Heart left ventricle (tissue), 16 donors: ENCODE measurements at regions not wholly inside any gene's neighbourhood (a gene's known extent, or its start where the extent isn't known, plus 50 kb on each side); places are given as distances from the start of the nearest gene placed in this dataset.
"Not testable (repeated sequence)": the region's sequence is repeated elsewhere in the genome, so short reads cannot be mapped to it uniquely, and the experiment has no call there.

Experiments used
- ATAC-seq, 4 donors: fragments of 200-7000 bp; cut with Tn5 transposase; one replicate each; pipeline ENCODE4 v1.9.1; 2020 to 2022; ENCODE audit warnings: moderate library complexity in 4 of 4, mild to moderate bottlenecking in 3 of 4, moderate number of reproducible peaks in 1 of 4
- DNase-seq, 5 donors: peaks; one replicate each; pipeline ENCODE4 v3.0.0-alpha.2; 2020
- H3K27ac ChIP-seq, 12 donors: fragments of 200-600 bp; sonication (generic) in 4 of 12; one replicate each; pipeline versions ENCODE4 v1.5.0 to v1.8.0; 2016 to 2022; ENCODE audit warnings: mild to moderate bottlenecking in 2 of 12
- H3K27me3 ChIP-seq, 9 donors: fragments of 200-600 bp; sonication (generic) in 2 of 9; one replicate each; pipeline versions ENCODE4 v1.5.1 to v1.8.0; 2016 to 2022; ENCODE audit warnings: mild to moderate bottlenecking in 3 of 9
- H3K36me3 ChIP-seq, 9 donors: fragments of 200-600 bp; sonication (generic) in 2 of 9; one replicate each; pipeline versions ENCODE4 v1.5.0 to v1.8.0; 2018 to 2022; ENCODE audit warnings: mild to moderate bottlenecking in 2 of 9
- H3K4me1 ChIP-seq, 12 donors: fragments of 200-600 bp; sonication (generic) in 4 of 12; one replicate each; pipeline versions ENCODE4 v1.5.0 to v1.8.0; 2016 to 2022; ENCODE audit warnings: mild to moderate bottlenecking in 3 of 12
- H3K4me3 ChIP-seq, 12 donors: fragments of 200-600 bp; sonication (generic) in 4 of 12; one replicate each; pipeline versions ENCODE4 v1.5.0 to v1.8.0; 2017 to 2022; ENCODE audit warnings: mild to moderate bottlenecking in 9 of 12, moderate library complexity in 4 of 12
- H3K9me3 ChIP-seq, 12 donors: fragments of 200-600 bp; sonication (generic) in 4 of 12; one replicate each; pipeline versions ENCODE4 v1.5.0 to v1.8.0; 2016 to 2022; ENCODE audit warnings: mild to moderate bottlenecking in 1 of 12
- CTCF ChIP-seq, 12 donors: fragments of 200-600 bp; sonication (generic) in 4 of 12; IDR thresholded peaks; one replicate each; pipeline versions ENCODE4 v1.5.0 to v1.8.0; 2018 to 2022; ENCODE audit warnings: antibody characterized with exemption in 12 of 12, mild to moderate bottlenecking in 5 of 12
- POLR2A ChIP-seq, 2 donors: fragments of 450-650 bp; IDR thresholded peaks; one replicate each; pipeline ENCODE4 v1.6.1; 2017; ENCODE audit warnings: antibody characterized with exemption in 2 of 2, mild to moderate bottlenecking in 2 of 2, moderate library complexity in 2 of 2
- WGBS, 4 donors: extraction: QIAGEN DNeasy Blood & Tissue Kit in 2 of 4; methylation state at CpG; one replicate each; pipeline versions ENCODE4 v1.1.5 to v1.1.7; 2013 to 2018; 5-methylcytosine and 5-hydroxymethylcytosine counted together
- intact Hi-C, 10 donors: fragments of 100-400 bp; cut with DNase I; formaldehyde crosslinking; loops; one replicate each; pipeline versions ENCODE4 v1.11.1 to v1.14.2; 2022
- donor health status: ischemic (EF 13 %, LVEDD 7.1; RV severe dilation, severe dysfunction).
- donor health status: healthy with polysubstance abuse.
- donor health status: DM: no; HTN: yes; CAD: no.
- donor health status: DM: no; HTN: no; CAD: no.
- donor health status: ischemic (EF 25% LVEDD 6.9; RV normal size, moderate dysfunction).
- donor health status: ischemic (EF 25% LVEDD 5.7; RV mildly dilated, moderate dysfunction).
- donor health status: healthy.
- donor health status: DM: yes; HTN: yes; CAD: no.
- donor health status: ischemic (EF 35%, LVEDD 5.7; RV mildly dilated, moderate dysfunction).
- donor health status: nonischemic (EF 11% LVEDD 7.7; RV severe dilation, severe dysfunction).
- donor health status: DM: yes; HTN: yes; CAD: no.
- donor health status: PGD.
- donor health status: ischemic (EF 29% LVEDD 5.4; RV normal size, mild dysfunction).
- donor health status: nonischemic (EF 23%, LVEDD 6.1; RV moderate dilation, normal function).

DNA sequence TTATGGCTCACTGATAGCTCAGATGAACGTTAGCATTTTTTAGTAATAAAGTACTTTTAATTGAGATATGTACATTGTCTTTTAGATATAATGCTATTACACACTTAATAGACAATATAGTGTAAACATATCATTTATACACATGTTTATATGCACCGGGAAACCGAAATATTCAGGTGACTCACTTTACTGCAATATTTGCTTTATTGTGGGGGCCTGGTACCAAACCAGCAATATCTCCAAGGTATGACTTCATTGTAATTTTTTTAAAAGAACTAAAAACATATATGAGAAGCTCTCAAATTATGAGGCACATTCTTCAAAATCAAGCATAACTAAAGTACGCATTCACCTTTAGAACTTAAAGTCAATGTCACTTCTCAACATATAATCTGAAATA is 231.2 kb upstream of the SLC7A11 start:
- Histone ChIP-seq H3K4me3 (no peak overlapping the region), H3K27me3 (peaks cover 0 to 3% (median 0%) of the 10 kb centered on the region in 9 donors), H3K4me1 (no peaks in the 10 kb centered on the region), H3K27ac (no peak overlapping the region), H3K9me3 (peaks cover 0 to 5% (median 0%) of the 10 kb centered on the region in 12 donors), H3K36me3 (no peaks in the 10 kb centered on the region)
- DNase-seq, result no peak
- intact Hi-C loops, result no loop called here
- 95 to 98% (median 96%) methylated on average over 4 of the region's 4 CpGs for WGBS, 4 donors
- ATAC-seq, result no peak
- TF ChIP-seq POLR2A (IDR thresholded peaks at IDR 0.05) (no peak), CTCF (IDR thresholded peaks at IDR 0.05) (no peak)

GRCh38 chr4:138460477-138461414 is 218.6 kb upstream of the SLC7A11 start:
- H3K4me1 ChIP-seq, result no peaks in the 10 kb centered on the region
- no peaks in the 10 kb centered on the region for H3K36me3 ChIP-seq
- TF ChIP-seq POLR2A (IDR thresholded peaks at IDR 0.05) (no peak), CTCF (IDR thresholded peaks at IDR 0.05) (no peak)
- no peak overlapping the region for H3K27ac ChIP-seq
- 84 to 89% (median 88%) methylated on average over 6 of the region's 6 CpGs for WGBS, 4 donors
- intact Hi-C loops, result no loop called here
- no peaks in the 10 kb centered on the region for H3K9me3 ChIP-seq
- H3K4me3 ChIP-seq, result no peak overlapping the region
- DNase-seq (no peak), ATAC-seq (no peak)
- no peaks in the 10 kb centered on the region for H3K27me3 ChIP-seq

DNA sequence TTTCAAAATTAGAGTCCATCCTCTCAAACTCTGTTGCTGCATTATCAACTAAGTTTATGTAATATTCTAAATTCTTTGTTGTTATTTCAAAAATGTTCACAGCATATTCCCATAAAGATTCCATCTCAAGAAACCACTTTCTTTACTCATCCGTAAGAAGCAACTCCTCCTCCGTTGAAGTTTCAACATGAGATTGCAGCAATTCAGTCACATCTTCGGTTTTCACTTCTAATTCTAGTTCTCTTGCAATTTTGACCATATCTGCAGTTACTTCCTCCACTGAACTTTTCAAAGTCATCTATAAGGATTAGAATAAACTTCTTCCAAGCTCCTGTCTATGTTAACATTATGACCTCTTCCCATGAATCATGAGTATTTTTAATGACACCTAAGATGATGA is 216.6 kb upstream of the SLC7A11 start:
- no peak for DNase-seq
- H3K27me3 ChIP-seq, result no peaks in the 10 kb centered on the region
- H3K9me3 ChIP-seq, result no peaks in the 10 kb centered on the region
- no peaks in the 10 kb centered on the region for H3K4me1 ChIP-seq
- intact Hi-C loops, result no loop called here
- WGBS, 4 donors, result 85 to 93% (median 90%) methylated on average over 3 of the region's 3 CpGs
- ATAC-seq, result no peak
- no peak overlapping the region for H3K27ac ChIP-seq
- H3K4me3 ChIP-seq, result no peak overlapping the region
- no peaks in the 10 kb centered on the region for H3K36me3 ChIP-seq
- TF ChIP-seq CTCF (IDR thresholded peaks at IDR 0.05), result no peak

DNA sequence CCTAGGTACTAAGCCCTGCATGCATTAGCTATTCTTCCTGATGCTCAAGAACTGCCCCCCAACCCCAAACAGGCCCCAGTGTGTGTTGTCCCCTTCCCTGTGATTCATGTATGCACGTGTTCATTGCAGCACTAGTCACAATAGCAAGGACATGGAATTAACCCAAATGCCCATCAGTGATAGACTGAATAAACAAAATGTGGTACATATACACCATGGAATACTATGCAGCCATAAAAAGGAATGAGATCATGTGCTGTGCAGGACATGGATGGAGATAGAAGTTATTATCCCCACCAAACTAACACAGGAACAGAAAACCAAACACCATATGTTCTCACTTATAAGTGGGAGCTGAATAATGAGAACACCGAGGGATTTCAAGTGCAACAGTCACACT is 214.2 kb upstream of the SLC7A11 start:
- H3K9me3 ChIP-seq, H3K36me3 ChIP-seq, intact Hi-C loops, H3K4me1 ChIP-seq, H3K4me3 ChIP-seq, H3K27me3 ChIP-seq, H3K27ac ChIP-seq, ATAC-seq, DNase-seq: not testable (repeated sequence)
- WGBS, 4 donors, result 90 to 97% (median 96%) methylated on average over 2 of the region's 2 CpGs
